ENCODE measurements at regions not wholly inside any gene's neighbourhood (a gene's known extent, or its start where the extent isn't known, plus 50 kb on each side); places are given as distances from the start of the nearest gene placed in this dataset.
A peak's percentile ranks its signal among the peaks of the same experiment; 100 is the strongest.

DNA sequence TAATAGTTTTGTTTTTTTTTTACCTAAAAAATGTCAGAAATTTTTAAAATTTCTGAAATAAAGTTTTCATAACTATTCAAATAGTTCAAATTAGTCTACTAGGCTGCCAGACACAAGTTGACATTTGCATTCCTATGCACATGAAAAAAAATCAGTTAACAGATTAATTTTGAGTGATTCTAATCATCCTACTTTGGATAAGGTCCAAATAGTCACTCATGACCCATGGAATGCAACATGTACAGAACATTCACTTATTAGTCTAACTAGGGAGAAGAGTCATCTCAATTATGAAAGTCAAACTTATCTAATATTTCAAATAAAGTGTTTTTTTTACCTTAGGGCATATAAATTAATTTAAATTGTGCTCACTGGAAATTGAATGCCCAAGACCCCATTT lies 390.2 kb downstream of the EPM2A start:
- no peaks in the 10 kb centered on the region for H3K9me3 ChIP-seq (ENCODE audit: control insufficient read depth, low read length)
- H3K4me1 ChIP-seq (ENCODE audit: control insufficient read depth, insufficient read depth, low read length, poor library complexity, severe bottlenecking): no peaks in the 10 kb centered on the region
- no peak overlapping the region for H3K27ac ChIP-seq (ENCODE audit: low read depth, low read length, severe bottlenecking)
- H3K36me3 ChIP-seq (ENCODE audit: control insufficient read depth, insufficient read depth, low read length): no peaks in the 10 kb centered on the region
- no peak overlapping the region for H3K4me3 ChIP-seq (ENCODE audit: extremely low read depth, insufficient read depth, low read length, poor library complexity, severe bottlenecking)

GRCh38 chr6:145347216-145347615 lies 388.1 kb downstream of the EPM2A start:
- H3K4me3 ChIP-seq (ENCODE audit: extremely low read depth, insufficient read depth, low read length, poor library complexity, severe bottlenecking): no peak overlapping the region
- H3K4me1 ChIP-seq (ENCODE audit: control insufficient read depth, insufficient read depth, low read length, poor library complexity, severe bottlenecking): no peaks in the 10 kb centered on the region
- H3K9me3 ChIP-seq (ENCODE audit: control insufficient read depth, low read length): no peaks in the 10 kb centered on the region
- H3K27ac ChIP-seq (ENCODE audit: low read depth, low read length, severe bottlenecking): no peak overlapping the region
- H3K36me3 ChIP-seq (ENCODE audit: control insufficient read depth, insufficient read depth, low read length): no peaks in the 10 kb centered on the region
- 86% methylated on average over 1 of the region's 2 CpGs; no CpG with 5 or more reads in 1 of the 2 experiments for WGBS, 2 experiments (ENCODE audit: insufficient coverage in 2 of 2)

DNA sequence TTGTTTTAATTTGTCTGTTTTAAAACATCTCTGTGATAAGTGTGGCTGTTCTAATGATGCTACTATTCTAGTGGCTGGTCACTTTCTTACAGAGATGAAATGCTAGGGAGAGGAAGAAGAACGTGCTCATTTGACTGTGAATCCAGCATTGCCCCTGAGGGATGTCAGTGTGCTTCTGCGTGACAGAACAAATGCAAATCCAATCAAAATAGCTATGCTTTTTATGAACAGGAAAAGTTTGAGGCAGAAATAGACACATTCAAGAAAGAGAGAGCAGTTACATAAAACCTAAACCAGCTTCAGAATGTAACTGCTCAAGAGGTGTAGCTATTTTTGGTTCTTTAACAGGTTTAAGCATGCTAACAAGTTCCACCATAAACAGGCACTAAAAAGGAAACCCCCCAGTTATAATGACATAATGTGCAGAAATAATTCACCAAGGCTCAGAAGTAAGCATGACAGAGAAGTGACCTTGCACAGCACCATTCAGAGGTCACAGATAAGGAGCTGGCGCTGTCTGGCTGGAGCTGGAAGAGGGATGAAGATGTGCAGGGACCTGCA lies 385.3 kb downstream of the EPM2A start:
- Histone ChIP-seq H3K4me1 (ENCODE audit: control insufficient read depth, insufficient read depth, low read length, poor library complexity, severe bottlenecking) (no peaks in the 10 kb centered on the region), H3K27ac (ENCODE audit: low read depth, low read length, severe bottlenecking) (peak overlapping the region; percentile 6), H3K4me3 (ENCODE audit: extremely low read depth, insufficient read depth, low read length, poor library complexity, severe bottlenecking) (no peak overlapping the region), H3K9me3 (ENCODE audit: control insufficient read depth, low read length) (no peaks in the 10 kb centered on the region), H3K36me3 (ENCODE audit: control insufficient read depth, insufficient read depth, low read length) (no peaks in the 10 kb centered on the region)
- 87 to 88% methylated on average over 2 of the region's 3 CpGs for WGBS, 2 experiments (ENCODE audit: insufficient coverage in 2 of 2)

- no peaks in the 10 kb centered on the region for H3K4me1 ChIP-seq (ENCODE audit: control insufficient read depth, insufficient read depth, low read length, poor library complexity, severe bottlenecking)
- no peak overlapping the region for H3K27ac ChIP-seq (ENCODE audit: low read depth, low read length, severe bottlenecking)
- H3K9me3 ChIP-seq (ENCODE audit: control insufficient read depth, low read length): no peaks in the 10 kb centered on the region
- 97 to 100% methylated on average over 3 of the region's 3 CpGs for WGBS, 2 experiments (ENCODE audit: insufficient coverage in 2 of 2)
- H3K4me3 ChIP-seq (ENCODE audit: extremely low read depth, insufficient read depth, low read length, poor library complexity, severe bottlenecking): no peak overlapping the region
- H3K36me3 ChIP-seq (ENCODE audit: control insufficient read depth, insufficient read depth, low read length): no peaks in the 10 kb centered on the region
These were observed 384.4 kb downstream of the EPM2A start for GRCh38 chr6:145350928-145351327.

GRCh38 chr6:145352382-145353080 lies 382.8 kb downstream of the EPM2A start:
- Histone ChIP-seq H3K4me3 (ENCODE audit: extremely low read depth, insufficient read depth, low read length, poor library complexity, severe bottlenecking) (no peak overlapping the region), H3K27ac (ENCODE audit: low read depth, low read length, severe bottlenecking) (peak overlapping the region; percentile 10), H3K36me3 (ENCODE audit: control insufficient read depth, insufficient read depth, low read length) (no peaks in the 10 kb centered on the region), H3K4me1 (ENCODE audit: control insufficient read depth, insufficient read depth, low read length, poor library complexity, severe bottlenecking) (no peaks in the 10 kb centered on the region), H3K9me3 (ENCODE audit: control insufficient read depth, low read length) (no peaks in the 10 kb centered on the region)
- WGBS, 2 experiments (ENCODE audit: insufficient coverage in 2 of 2): 92 to 98% methylated on average over 6 to 8 of the region's 11 CpGs

DNA sequence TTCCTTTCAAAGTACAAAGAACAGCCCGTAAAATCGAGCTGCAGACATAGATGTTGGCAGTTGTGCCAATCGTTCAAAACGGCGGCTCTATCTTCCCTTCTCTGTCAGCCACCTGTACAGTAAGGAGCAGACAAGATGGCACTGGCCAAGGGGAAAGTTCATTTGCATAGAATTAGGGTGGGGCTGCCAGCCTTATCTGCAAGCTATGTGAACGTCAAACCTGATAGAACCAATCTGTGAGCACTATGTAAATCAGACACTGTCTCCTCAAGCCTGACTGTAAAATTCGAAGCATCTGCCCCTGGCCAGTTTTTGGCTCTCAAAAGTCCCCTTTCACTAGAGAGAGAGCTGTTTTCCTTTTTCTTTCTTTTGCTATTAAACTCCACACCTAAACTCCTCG lies 374.5 kb downstream of the EPM2A start:
- H3K4me3 ChIP-seq (ENCODE audit: extremely low read depth, insufficient read depth, low read length, poor library complexity, severe bottlenecking): no peak overlapping the region
- H3K36me3 ChIP-seq (ENCODE audit: control insufficient read depth, insufficient read depth, low read length): no peaks in the 10 kb centered on the region
- no peaks in the 10 kb centered on the region for H3K4me1 ChIP-seq (ENCODE audit: control insufficient read depth, insufficient read depth, low read length, poor library complexity, severe bottlenecking)
- H3K27ac ChIP-seq (ENCODE audit: low read depth, low read length, severe bottlenecking): no peak overlapping the region
- no peaks in the 10 kb centered on the region for H3K9me3 ChIP-seq (ENCODE audit: control insufficient read depth, low read length)
- 93 to 94% methylated on average over 6 to 8 of the region's 8 CpGs for WGBS, 2 experiments (ENCODE audit: insufficient coverage in 2 of 2)

GRCh38 chr6:145367149-145367548 lies 368.2 kb downstream of the EPM2A start:
- 86 to 91% methylated on average over 4 to 5 of the region's 5 CpGs for WGBS, 2 experiments (ENCODE audit: insufficient coverage in 2 of 2)
- Histone ChIP-seq H3K27ac (ENCODE audit: low read depth, low read length, severe bottlenecking) (no peak overlapping the region), H3K36me3 (ENCODE audit: control insufficient read depth, insufficient read depth, low read length) (no peaks in the 10 kb centered on the region), H3K4me1 (ENCODE audit: control insufficient read depth, insufficient read depth, low read length, poor library complexity, severe bottlenecking) (no peaks in the 10 kb centered on the region), H3K9me3 (ENCODE audit: control insufficient read depth, low read length) (no peaks in the 10 kb centered on the region), H3K4me3 (ENCODE audit: extremely low read depth, insufficient read depth, low read length, poor library complexity, severe bottlenecking) (no peak overlapping the region)

DNA sequence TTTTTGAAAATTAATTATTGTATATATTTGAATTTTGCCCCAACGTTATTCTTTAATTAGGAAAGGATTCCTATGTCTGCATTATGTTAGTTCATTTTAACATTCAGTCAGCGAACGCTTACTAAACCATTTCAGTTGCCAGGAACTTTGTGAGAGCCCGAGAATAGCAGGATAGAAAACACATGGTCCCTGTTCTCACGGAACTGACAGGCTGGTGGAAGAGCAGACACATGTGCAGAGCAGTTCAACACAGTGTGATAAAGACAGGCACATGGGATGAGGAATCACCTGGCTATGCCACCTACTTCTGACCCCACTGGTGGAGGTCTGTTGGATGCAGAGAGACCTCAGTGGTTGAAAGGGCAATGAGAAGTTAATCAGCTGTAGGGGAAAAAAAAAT lies 367.2 kb downstream of the EPM2A start:
- 90 to 94% methylated on average over 4 of the region's 5 CpGs for WGBS, 2 experiments (ENCODE audit: insufficient coverage in 2 of 2)
- Histone ChIP-seq H3K4me1 (ENCODE audit: control insufficient read depth, insufficient read depth, low read length, poor library complexity, severe bottlenecking) (no peaks in the 10 kb centered on the region), H3K9me3 (ENCODE audit: control insufficient read depth, low read length) (no peaks in the 10 kb centered on the region), H3K27ac (ENCODE audit: low read depth, low read length, severe bottlenecking) (no peak overlapping the region), H3K36me3 (ENCODE audit: control insufficient read depth, insufficient read depth, low read length) (no peaks in the 10 kb centered on the region), H3K4me3 (ENCODE audit: extremely low read depth, insufficient read depth, low read length, poor library complexity, severe bottlenecking) (no peak overlapping the region)

- no peaks in the 10 kb centered on the region for H3K9me3 ChIP-seq (ENCODE audit: control insufficient read depth, low read length)
- no peaks in the 10 kb centered on the region for H3K36me3 ChIP-seq (ENCODE audit: control insufficient read depth, insufficient read depth, low read length)
- H3K4me1 ChIP-seq (ENCODE audit: control insufficient read depth, insufficient read depth, low read length, poor library complexity, severe bottlenecking): no peaks in the 10 kb centered on the region
- H3K27ac ChIP-seq (ENCODE audit: low read depth, low read length, severe bottlenecking): no peak overlapping the region
- no peak overlapping the region for H3K4me3 ChIP-seq (ENCODE audit: extremely low read depth, insufficient read depth, low read length, poor library complexity, severe bottlenecking)
These were observed 364.8 kb downstream of the EPM2A start for GRCh38 chr6:145370559-145370958.

GRCh38 chr6:145372671-145373151 lies 362.6 kb downstream of the EPM2A start:
- no peak overlapping the region for H3K27ac ChIP-seq (ENCODE audit: low read depth, low read length, severe bottlenecking)
- H3K4me3 ChIP-seq (ENCODE audit: extremely low read depth, insufficient read depth, low read length, poor library complexity, severe bottlenecking): no peak overlapping the region
- WGBS, 2 experiments (ENCODE audit: insufficient coverage in 2 of 2): 81% methylated on average over 2 to 3 of the region's 4 CpGs
- H3K4me1 ChIP-seq (ENCODE audit: control insufficient read depth, insufficient read depth, low read length, poor library complexity, severe bottlenecking): no peaks in the 10 kb centered on the region
- no peaks in the 10 kb centered on the region for H3K36me3 ChIP-seq (ENCODE audit: control insufficient read depth, insufficient read depth, low read length)
- H3K9me3 ChIP-seq (ENCODE audit: control insufficient read depth, low read length): peaks cover 4% of the 10 kb centered on the region

GRCh38 chr6:145373826-145374225 lies 361.5 kb downstream of the EPM2A start:
- Histone ChIP-seq H3K36me3 (ENCODE audit: control insufficient read depth, insufficient read depth, low read length) (no peaks in the 10 kb centered on the region), H3K9me3 (ENCODE audit: control insufficient read depth, low read length) (peaks cover 4% of the 10 kb centered on the region), H3K4me3 (ENCODE audit: extremely low read depth, insufficient read depth, low read length, poor library complexity, severe bottlenecking) (no peak overlapping the region), H3K4me1 (ENCODE audit: control insufficient read depth, insufficient read depth, low read length, poor library complexity, severe bottlenecking) (no peaks in the 10 kb centered on the region), H3K27ac (ENCODE audit: low read depth, low read length, severe bottlenecking) (no peak overlapping the region)
- WGBS, 2 experiments (ENCODE audit: insufficient coverage in 2 of 2): no CpG with 5 or more reads among the region's 1 CpG
